ENCODE measurements at regions not wholly inside any gene's neighbourhood (a gene's known extent, or its start where the extent isn't known, plus 50 kb on each side); places are given as distances from the start of the nearest gene placed in this dataset.

DNA sequence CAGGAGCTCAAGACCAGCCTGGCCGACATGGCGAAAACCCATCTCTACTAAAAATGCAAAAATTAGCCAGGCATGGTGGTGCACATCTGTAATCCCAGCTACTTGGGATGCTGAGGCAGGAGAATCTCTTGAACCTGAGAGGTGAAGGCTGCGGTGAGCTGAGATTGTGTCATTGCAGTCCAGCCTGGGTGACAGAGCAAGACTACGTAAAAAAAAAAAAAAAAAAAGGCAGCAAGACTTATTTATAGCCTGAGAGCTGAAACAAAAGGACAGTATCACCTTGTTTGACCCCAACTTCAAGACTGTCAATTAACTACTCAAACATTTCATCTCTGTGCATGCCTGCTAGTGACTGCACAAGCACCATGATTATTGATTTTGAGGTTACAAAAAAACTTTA lies 478.9 kb upstream of the GBE1 start:
- TF ChIP-seq FOXP2 (optimal IDR thresholded peaks at IDR 0.05; ENCODE audit: borderline replicate concordance, extremely low read depth, extremely low read length, insufficient read depth) = no peak

DNA sequence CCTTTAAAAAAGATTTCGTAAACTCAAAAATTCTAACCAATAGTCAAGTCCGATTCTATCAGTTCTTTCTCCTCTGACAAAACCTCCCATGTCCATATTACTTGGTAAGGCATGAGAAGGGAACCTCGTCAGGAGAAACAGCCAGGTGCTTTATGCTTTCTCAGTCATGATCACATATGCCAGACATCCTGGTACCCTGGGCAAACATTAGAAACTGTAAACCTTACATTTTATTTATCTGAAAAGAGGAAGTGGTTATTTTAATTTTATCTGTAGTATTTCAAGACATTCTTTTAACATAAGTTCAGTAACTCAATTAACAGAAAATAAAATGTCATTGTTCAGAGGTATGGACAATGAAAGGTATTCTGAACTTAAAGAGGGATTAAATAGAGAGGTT lies 474.8 kb upstream of the GBE1 start:
- TF ChIP-seq POLR2AphosphoS5 (IDR thresholded peaks at IDR 0.05; ENCODE audit: low read depth, low read length) (no peak), FOXP2 (optimal IDR thresholded peaks at IDR 0.05; ENCODE audit: borderline replicate concordance, extremely low read depth, extremely low read length, insufficient read depth) (no peak), TAF1 (IDR thresholded peaks at IDR 0.05; ENCODE audit: borderline replicate concordance, insufficient read depth, low read length) (no peak), SIN3A (IDR thresholded peaks at IDR 0.05; ENCODE audit: borderline replicate concordance, insufficient read depth, low read length) (no peak)
- TF ChIP-seq, protein P1, sequence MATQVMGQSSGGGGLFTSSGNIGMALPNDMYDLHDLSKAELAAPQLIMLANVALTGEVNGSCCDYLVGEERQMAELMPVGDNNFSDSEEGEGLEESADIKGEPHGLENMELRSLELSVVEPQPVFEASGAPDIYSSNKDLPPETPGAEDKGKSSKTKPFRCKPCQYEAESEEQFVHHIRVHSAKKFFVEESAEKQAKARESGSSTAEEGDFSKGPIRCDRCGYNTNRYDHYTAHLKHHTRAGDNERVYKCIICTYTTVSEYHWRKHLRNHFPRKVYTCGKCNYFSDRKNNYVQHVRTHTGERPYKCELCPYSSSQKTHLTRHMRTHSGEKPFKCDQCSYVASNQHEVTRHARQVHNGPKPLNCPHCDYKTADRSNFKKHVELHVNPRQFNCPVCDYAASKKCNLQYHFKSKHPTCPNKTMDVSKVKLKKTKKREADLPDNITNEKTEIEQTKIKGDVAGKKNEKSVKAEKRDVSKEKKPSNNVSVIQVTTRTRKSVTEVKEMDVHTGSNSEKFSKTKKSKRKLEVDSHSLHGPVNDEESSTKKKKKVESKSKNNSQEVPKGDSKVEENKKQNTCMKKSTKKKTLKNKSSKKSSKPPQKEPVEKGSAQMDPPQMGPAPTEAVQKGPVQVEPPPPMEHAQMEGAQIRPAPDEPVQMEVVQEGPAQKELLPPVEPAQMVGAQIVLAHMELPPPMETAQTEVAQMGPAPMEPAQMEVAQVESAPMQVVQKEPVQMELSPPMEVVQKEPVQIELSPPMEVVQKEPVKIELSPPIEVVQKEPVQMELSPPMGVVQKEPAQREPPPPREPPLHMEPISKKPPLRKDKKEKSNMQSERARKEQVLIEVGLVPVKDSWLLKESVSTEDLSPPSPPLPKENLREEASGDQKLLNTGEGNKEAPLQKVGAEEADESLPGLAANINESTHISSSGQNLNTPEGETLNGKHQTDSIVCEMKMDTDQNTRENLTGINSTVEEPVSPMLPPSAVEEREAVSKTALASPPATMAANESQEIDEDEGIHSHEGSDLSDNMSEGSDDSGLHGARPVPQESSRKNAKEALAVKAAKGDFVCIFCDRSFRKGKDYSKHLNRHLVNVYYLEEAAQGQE (IDR thresholded peaks at IDR 0.05; ENCODE audit: insufficient read depth in 1 of 2, low read depth in 2 of 2, low read length in 2 of 2) = no peak

DNA sequence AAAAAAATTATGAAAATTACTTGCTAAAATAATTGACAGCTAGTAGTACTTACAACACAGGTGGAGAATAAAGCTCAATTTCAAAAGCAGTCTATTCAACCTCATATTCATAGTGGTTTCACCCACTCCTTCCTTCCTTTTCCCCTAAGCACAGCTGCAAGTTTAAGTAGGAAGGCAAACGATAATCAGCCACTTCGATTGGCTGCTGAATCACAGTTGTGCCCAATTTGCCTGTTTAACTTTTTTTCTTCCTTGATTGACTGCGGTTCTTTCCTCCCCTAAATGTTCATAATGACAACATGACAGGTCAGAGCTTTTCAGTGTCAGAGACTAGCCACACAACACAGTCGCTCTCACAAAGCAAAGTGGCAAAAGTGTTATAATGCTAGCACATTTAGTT lies 468.0 kb upstream of the GBE1 start:
- no peak for TF ChIP-seq SIN3A (IDR thresholded peaks at IDR 0.05; ENCODE audit: borderline replicate concordance, insufficient read depth, low read length)
- no peak for TF ChIP-seq FOXP2 (optimal IDR thresholded peaks at IDR 0.05; ENCODE audit: borderline replicate concordance, extremely low read depth, extremely low read length, insufficient read depth)
- no peak for TF ChIP-seq TAF1 (IDR thresholded peaks at IDR 0.05; ENCODE audit: borderline replicate concordance, insufficient read depth, low read length)
- TF ChIP-seq, protein P1 (IDR thresholded peaks at IDR 0.05; ENCODE audit: insufficient read depth in 1 of 2, low read depth in 2 of 2, low read length in 2 of 2) = no peak
- TF ChIP-seq POLR2AphosphoS5 (IDR thresholded peaks at IDR 0.05; ENCODE audit: low read depth, low read length) = no peak

DNA sequence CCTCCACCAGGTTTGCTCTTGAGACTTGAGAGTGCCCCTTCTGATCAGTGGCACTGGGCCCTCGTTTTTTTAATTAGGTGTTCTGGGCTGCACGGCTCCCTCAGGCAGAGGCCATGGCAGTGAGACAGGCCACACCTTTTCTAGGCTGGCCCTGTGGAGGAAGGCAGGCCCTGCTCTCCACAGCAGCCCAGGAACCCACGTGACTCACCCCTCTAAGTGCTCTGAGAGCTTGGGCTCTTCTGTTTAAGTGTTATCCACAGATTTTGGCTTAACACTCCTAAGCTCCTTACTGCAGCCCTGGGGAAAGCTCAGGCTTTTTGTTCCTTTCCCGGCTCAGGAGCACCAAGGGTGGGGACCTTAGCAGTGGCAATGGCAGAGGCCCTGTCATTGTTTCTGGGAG lies 463.2 kb upstream of the GBE1 start:
- TF ChIP-seq SIN3A (IDR thresholded peaks at IDR 0.05; ENCODE audit: borderline replicate concordance, insufficient read depth, low read length) (no peak), POLR2AphosphoS5 (IDR thresholded peaks at IDR 0.05; ENCODE audit: low read depth, low read length) (no peak), FOXP2 (optimal IDR thresholded peaks at IDR 0.05; ENCODE audit: borderline replicate concordance, extremely low read depth, extremely low read length, insufficient read depth) (no peak)
- TF ChIP-seq, protein P1 (IDR thresholded peaks at IDR 0.05; ENCODE audit: insufficient read depth in 1 of 2, low read depth in 2 of 2, low read length in 2 of 2) = no peak

DNA sequence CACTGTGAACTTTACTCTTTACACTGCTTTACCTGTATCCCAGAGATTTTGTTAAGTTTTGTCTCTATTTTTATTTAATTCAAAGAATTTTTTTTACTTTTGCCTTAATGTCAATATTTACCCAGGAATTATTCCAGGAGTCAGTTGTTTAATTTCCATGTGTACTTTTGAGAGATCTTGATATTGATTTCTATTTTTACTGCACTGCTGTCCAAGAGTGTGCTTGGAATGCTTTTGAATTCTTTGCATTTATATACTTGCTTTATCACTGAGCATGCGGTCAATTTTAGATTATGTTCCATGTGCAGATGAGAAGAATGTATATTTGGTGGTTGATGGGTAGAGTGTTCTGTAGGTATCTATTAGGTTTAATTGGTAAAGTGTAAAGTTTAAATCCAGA lies 461.0 kb upstream of the GBE1 start:
- no peak for TF ChIP-seq SIN3A (IDR thresholded peaks at IDR 0.05; ENCODE audit: borderline replicate concordance, insufficient read depth, low read length)
- TF ChIP-seq, protein P1 (IDR thresholded peaks at IDR 0.05; ENCODE audit: insufficient read depth in 1 of 2, low read depth in 2 of 2, low read length in 2 of 2) = no peak
- no peak for TF ChIP-seq POLR2AphosphoS5 (IDR thresholded peaks at IDR 0.05; ENCODE audit: low read depth, low read length)
- TF ChIP-seq TAF1 (IDR thresholded peaks at IDR 0.05; ENCODE audit: borderline replicate concordance, insufficient read depth, low read length) = no peak
- no peak for TF ChIP-seq FOXP2 (optimal IDR thresholded peaks at IDR 0.05; ENCODE audit: borderline replicate concordance, extremely low read depth, extremely low read length, insufficient read depth)
